GDM1 (cell line): ENCODE measurements at regions not wholly inside any gene's neighbourhood (a gene's known extent, or its start where the extent isn't known, plus 50 kb on each side); places are given as distances from the start of the nearest gene placed in this dataset.

Experiments used
- DNase-seq: peaks from one replicate; lab custom pipeline; 2025; lab: John Stamatoyannopoulos, UW

- DNase-seq, result no peak
Measured at GRCh38 chr11:123303924-123304323, 108.9 kb upstream of the CLMP start.

- DNase-seq, result no peak
Measured at GRCh38 chr11:123302751-123303195, 107.7 kb upstream of the CLMP start.

- no peak for DNase-seq
Measured at GRCh38 chr11:123301696-123302400, 106.8 kb upstream of the CLMP start.

GRCh38 chr11:123301013-123301591 is 106.1 kb upstream of the CLMP start:
- DNase-seq, result no peak

DNA sequence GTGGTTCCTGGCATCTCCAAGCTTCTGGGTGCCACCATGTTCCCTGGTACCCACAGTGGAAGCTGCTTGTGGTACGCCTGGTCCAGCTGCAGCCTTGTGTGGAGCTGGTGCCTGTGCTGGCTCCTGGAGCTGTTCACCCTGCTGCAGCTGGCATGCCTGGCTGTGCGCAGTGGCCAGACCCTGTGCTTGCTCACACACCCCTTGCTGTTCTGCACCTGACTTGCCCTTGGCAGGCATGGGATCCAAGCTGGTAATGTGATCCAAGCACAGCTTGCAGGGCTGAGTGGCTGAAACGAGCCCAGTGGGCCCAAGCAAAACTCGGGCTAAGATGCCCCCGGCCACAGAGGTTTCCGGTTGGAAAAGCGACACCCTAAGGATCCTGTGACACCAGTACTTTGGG is 104.7 kb upstream of the CLMP start:
- no peak for DNase-seq

DNA sequence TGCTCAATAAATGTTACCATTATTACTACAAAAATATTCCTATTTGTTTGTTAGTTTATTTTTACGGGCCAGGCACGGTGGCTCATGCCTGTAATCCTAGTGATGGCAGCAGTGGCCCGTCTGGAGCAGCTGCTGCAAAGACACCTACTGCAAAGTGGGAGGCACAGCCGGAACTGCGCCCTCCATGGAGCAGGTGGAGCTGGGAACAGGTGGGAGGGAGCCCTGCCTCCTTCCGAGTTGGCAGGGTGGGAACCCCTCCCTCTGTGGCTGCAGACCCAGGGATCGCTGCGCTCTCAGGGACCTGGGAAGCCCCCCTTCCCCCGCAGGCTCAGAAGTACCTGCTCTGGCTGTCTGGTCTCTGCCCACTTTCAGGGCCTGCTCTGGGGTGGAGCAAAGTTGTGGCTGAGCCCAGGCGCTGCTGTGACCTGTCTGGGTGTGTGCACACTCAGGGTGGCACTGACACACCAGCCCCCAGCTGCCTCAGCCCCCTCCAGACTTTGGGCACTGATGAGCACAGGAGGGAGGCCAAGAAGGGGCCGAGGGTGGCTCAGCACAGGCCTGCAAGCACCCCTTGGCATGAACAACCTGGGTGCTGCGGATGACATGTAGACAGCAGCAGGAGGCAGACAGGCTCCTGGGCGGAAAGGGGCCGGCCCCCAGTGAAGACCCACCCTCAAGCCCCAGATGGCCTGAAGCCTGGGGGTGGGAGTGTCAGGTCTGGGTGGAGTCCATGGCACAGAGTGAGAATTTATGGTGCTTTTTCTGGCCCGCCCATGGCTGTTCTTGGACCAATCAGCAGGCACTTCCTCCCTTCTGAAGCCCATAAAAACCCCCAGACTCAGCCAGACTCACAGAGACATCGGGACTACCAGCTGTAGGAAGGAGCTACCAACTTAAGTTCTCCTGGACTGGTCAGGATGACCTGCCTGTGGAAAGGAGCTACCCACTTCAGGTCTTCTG is 103.7 kb upstream of the CLMP start:
- DNase-seq, result no peak

- DNase-seq, result no peak
Measured at GRCh38 chr11:123292647-123293046, 97.6 kb upstream of the CLMP start.

DNA sequence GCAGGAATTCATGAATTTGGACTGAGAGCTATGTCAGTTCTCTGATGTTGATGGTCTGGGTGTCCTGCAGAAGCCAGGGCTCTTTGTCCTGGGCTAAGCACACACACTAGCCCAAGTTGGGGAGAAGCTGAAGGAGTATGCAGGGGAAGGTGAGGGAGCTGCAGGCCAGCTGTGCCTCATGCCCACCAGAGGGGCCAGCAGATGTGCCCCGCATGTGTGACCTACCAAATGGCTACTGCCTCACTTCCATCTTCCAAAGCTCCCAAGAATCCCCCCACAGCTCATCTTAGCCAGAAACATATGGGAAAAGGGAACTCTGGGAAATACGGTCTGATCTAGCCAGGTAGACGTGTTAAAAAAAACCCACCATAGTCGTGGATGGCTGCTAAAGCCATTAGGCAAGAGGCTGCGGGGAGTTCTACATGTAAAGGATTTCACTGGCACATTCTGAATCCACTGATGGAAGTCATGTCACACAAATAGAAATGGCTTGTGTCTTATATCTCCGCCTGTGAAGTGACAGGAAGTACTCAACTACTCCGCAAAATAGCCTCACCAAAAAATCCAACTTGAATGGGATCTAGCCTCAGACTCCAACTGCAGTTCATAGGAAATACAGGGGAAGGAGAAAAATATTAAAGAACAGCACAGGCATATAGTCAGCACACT is 96.3 kb upstream of the CLMP start:
- no peak for DNase-seq

GRCh38 chr11:123286761-123287160 is 91.7 kb upstream of the CLMP start:
- no peak for DNase-seq

- no peak for DNase-seq
Measured at GRCh38 chr11:123286255-123286654, 91.2 kb upstream of the CLMP start.

GRCh38 chr11:123284454-123284853 is 89.4 kb upstream of the CLMP start:
- DNase-seq, result no peak

- DNase-seq, result no peak
Measured at GRCh38 chr11:123282597-123282996, 87.5 kb upstream of the CLMP start.

DNA sequence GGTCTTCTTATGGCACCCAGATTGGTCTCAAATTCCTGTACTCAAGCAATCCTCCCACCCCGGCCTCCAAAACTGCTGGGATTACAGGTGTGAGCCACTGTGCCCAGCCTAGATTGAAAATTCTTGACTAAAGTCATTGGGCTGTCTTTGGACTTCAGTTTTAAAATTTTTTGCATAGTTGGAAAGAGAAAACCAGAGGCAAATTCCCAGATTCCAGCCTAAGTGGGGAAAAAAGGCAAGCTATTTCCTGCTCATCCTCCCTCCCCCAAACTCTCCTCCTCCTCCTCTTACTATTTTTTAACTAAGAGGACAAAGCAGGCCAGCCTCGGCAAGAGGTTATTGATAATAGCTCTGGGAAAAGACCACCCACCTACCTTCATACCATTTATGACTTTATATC is 78.6 kb upstream of the CLMP start:
- DNase-seq, result no peak

DNA sequence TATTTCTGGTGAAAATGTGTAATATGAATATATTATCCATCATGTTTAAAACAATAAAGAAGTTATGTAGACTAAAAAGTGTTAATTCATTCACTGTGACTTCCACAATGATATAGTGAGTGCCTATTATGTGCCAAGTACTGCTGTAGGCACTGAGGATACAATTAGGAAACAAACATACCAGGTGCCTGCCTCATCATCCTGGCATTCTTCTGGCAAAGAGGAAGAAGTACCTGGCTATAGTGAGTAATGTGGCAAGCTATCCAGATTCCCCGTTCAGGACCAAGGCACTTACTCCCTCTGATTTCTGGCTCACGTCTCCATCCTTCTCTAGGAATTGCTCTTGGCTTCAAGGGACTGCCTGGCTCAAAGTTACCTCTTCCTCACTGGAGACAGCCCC is 77.5 kb upstream of the CLMP start:
- DNase-seq, result no peak

- DNase-seq, result no peak
Measured at GRCh38 chr11:123268156-123268555, 73.1 kb upstream of the CLMP start.

DNA sequence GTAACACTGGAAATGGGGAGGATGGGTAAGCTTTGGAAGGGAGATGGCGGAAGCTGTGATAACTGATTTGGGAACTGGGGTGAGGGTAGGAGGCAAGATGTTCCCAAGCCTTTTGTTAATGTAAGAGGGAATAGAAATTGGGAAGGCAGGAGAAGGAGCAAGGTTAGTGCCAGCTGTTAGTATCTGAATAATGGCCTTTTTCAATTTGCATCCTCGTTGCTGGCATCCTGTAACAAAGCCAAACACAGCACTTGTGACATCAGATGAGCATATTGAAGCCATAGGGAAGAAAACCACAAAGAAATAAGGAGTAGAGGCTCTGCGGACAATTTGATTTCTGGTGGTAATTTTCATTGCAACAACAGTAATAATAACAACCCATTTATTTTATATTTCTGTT is 70.9 kb upstream of the CLMP start:
- no peak for DNase-seq

DNA sequence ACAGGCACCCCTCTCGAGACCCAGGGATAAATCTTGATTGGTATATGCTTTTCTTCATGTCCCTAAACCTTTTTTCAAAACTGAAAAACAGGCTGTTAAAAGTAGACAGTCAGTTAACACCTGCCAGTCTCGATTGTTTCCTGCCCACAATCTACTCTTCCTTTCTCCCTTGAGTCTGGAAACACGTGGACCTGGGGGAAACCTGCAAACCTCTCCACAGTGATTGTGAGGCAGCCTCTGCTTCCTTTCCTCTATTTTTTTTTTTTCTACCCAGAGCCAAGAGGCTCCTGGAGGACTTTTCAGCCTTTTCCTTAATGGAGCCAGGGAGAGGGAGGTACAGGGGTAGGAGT is 69.4 kb upstream of the CLMP start:
- DNase-seq, result no peak

DNA sequence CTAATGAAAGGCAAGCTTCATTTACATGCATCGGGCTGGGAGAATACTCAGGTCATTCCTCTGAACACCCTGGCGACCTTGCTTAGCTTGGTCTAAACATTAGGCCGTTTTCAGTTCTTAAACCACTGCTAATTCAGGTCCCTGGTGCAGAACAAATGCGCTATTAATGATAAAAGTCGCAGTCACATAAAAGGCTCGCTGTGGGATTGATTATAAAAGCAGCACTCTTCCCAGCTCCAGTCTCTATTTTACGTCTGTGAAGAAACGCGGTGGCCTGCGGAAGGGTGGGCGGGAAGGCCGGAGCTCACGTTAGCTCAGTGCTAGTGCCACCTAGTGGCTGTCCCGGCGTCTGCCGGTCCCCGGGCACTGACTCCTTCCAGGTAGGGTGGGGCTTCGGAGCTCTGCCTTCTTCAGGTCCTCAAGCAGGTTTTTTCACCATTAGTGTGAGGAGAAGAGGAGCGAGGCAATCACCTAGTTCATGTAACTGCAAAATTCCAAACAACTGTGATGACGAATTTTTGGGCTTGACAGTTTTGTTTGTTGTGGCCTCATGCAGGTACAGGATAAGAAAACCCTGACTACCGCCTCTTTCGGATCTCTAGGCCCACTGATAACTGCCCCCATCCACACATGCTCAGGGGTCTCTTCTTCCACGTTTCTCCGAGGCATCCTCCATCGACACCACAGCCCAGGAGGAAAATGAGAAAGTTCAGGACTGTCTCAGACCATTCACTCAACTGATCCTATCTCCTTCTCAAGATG is 66.5 kb upstream of the CLMP start:
- DNase-seq, result peak; percentile 24

DNA sequence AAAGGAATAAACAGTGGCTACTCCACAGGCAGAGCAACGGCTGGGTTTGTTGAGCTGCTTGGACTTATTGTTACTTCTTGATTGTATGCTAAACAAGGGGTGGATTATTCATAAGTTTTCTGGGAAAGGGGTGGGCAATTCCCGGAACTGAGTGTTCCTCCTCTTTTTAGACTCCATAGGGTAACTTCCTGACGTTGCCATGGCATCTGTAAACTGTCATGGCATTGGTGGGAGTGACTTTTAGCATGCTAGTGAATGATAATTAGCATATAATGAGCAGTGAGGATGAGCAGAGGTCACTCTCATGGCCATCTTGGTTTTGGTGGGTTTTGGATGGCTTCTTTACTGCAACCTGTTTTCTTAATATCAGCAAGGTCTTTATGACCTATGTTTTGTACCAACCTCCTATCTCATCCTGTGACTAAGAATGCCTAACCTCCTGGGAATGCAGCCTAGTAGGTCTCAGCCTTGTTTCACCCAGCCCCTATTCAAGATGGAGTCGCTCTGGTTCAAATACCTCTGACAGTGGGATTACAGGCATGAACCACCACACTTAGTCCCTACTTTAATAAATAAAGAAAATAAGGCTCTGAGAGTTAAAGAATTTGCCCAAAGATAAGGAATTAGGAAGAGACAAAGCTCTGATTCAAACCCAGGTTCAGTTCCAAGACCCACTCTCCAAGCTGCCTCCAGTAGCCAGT is 65.6 kb upstream of the CLMP start:
- no peak for DNase-seq

DNA sequence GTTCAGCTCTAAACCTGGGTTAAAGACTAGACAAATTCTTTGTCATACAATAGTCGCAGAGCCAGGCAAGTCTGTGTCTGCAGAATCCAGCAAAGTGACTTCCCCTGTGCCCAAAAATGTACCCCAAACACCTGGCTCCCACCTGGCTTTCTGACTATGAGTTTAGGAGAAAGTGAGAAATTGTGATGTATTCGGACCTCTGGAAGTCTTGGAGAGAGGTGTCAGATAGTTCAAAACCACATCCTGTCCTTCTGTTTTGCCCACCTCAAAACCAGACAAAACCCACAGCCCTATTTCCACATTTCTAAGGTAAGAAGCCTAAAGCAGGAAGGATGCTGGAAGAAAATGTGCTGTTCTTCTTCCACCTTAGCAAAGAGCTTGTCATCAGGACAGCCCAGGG is 63.8 kb upstream of the CLMP start:
- DNase-seq, result no peak

- DNase-seq, result no peak
Measured at GRCh38 chr11:123257370-123257769, 62.3 kb upstream of the CLMP start.
